ENCODE measurements at regions not wholly inside any gene's neighbourhood (a gene's known extent, or its start where the extent isn't known, plus 50 kb on each side); places are given as distances from the start of the nearest gene placed in this dataset.

DNA sequence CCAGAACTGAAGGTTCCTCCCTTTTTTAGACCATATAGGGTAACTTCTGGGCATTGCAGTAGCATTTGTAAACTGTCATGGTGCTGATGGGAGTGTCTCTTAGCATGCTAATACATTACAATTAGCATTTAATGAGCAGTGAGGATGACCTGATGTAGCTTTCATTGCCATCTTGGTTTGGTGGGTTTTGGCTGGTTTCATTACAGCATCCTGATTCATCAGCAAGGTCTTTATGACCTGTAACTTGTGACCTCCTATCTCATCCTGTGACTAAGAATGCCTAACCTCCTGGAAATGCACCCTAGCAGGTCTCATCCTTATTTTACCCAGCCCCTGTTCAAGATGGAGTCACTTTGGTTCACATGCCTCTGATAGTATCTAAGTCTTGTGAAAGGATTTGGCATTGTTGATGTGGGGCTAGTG is 159.0 kb downstream of the TMX3 start:
- TF ChIP-seq CTCF (IDR thresholded peaks at IDR 0.05) (no peak), ZFX (IDR thresholded peaks at IDR 0.05; ENCODE audit: borderline replicate concordance) (no peak)
